Activated CD4-positive, alpha-beta T cell treated with anti-CD3 and anti-CD28 coated beads for 4 hours (primary cell): ENCODE measurements at regions not wholly inside any gene's neighbourhood (a gene's known extent, or its start where the extent isn't known, plus 50 kb on each side); places are given as distances from the start of the nearest gene placed in this dataset.
"Not testable (repeated sequence)": the region's sequence is repeated elsewhere in the genome, so short reads cannot be mapped to it uniquely, and the experiment has no call there.

Experiments
- DNase-seq, 2 donors: peaks; one replicate each; pipeline ENCODE4 v3.0.0-alpha.2; 2020

GRCh38 chr7:156511426-156511825 lies 129.1 kb upstream of the RNF32 start:
- DNase-seq: no peak

- DNase-seq: no peak
Observed at GRCh38 chr7:156510966-156511365, 129.6 kb upstream of the RNF32 start.

GRCh38 chr7:156509216-156509615 lies 131.4 kb upstream of the RNF32 start:
- no peak for DNase-seq

GRCh38 chr7:156505876-156506275 lies 134.7 kb upstream of the RNF32 start:
- DNase-seq: no peak

- DNase-seq: no peak
Observed at GRCh38 chr7:156504687-156505545, 135.7 kb upstream of the RNF32 start.

- DNase-seq: no peak
Observed at GRCh38 chr7:156504006-156504405, 136.6 kb upstream of the RNF32 start.

- no peak for DNase-seq
Observed at GRCh38 chr7:156503196-156503595, 137.4 kb upstream of the RNF32 start.

- not testable (repeated sequence) for DNase-seq
Observed at GRCh38 chr7:156501815-156502214, 138.8 kb upstream of the RNF32 start.

GRCh38 chr7:156499247-156499881 lies 141.2 kb upstream of the RNF32 start:
- DNase-seq: no peak

- DNase-seq: no peak
Observed at GRCh38 chr7:156497776-156498509, 142.6 kb upstream of the RNF32 start.

GRCh38 chr7:156496865-156497264 lies 143.7 kb upstream of the RNF32 start:
- no peak for DNase-seq

GRCh38 chr7:156496363-156496769 lies 144.2 kb upstream of the RNF32 start:
- DNase-seq: no peak

- no peak for DNase-seq
Observed at GRCh38 chr7:156494960-156495359, 145.6 kb upstream of the RNF32 start.

GRCh38 chr7:156493942-156494341 lies 146.6 kb upstream of the RNF32 start:
- no peak for DNase-seq

GRCh38 chr7:156492170-156492569 lies 148.4 kb upstream of the RNF32 start:
- DNase-seq: no peak

GRCh38 chr7:156491435-156491834 lies 149.1 kb upstream of the RNF32 start:
- no peak for DNase-seq

GRCh38 chr7:156490021-156490800 lies 150.4 kb upstream of the RNF32 start:
- DNase-seq: no peak

GRCh38 chr7:156487811-156488533 lies 152.6 kb upstream of the RNF32 start:
- DNase-seq: no peak

GRCh38 chr7:156480671-156481070 lies 159.9 kb upstream of the RNF32 start:
- no peak for DNase-seq

GRCh38 chr7:156479596-156479995 lies 161.0 kb upstream of the RNF32 start:
- no peak for DNase-seq

GRCh38 chr7:156478486-156478885 lies 162.1 kb upstream of the RNF32 start:
- DNase-seq: no peak

GRCh38 chr7:156475666-156476065 lies 164.9 kb upstream of the RNF32 start:
- no peak for DNase-seq
